Loucy (cell line): ENCODE measurements at regions not wholly inside any gene's neighbourhood (a gene's known extent, or its start where the extent isn't known, plus 50 kb on each side); places are given as distances from the start of the nearest gene placed in this dataset.

Experiments
- CTCF ChIP-seq: fragments of 200-600 bp; sonication (generic); conservative IDR thresholded peaks from 2 replicates; pipeline ENCODE4 v1.5.1; 2014; ENCODE audit warnings: mild to moderate bottlenecking, antibody characterized with exemption, low read length
- EZH2phosphoT487 ChIP-seq: fragments of 200-600 bp; IDR thresholded peaks from 2 replicates; pipeline ENCODE4 v1.6.1; 2018; ENCODE audit warnings: antibody characterized with exemption, mild to moderate bottlenecking, moderate library complexity, borderline replicate concordance

GRCh38 chr3:59512066-59512465 lies 462.2 kb upstream of the CFAP20DC start:
- TF ChIP-seq CTCF: no peak
- no peak for TF ChIP-seq EZH2phosphoT487
